ENCODE measurements at regions not wholly inside any gene's neighbourhood (a gene's known extent, or its start where the extent isn't known, plus 50 kb on each side); places are given as distances from the start of the nearest gene placed in this dataset.
A peak's percentile ranks its signal among the peaks of the same experiment; 100 is the strongest.

- H3K27ac ChIP-seq (ENCODE audit: low read depth in 1 of 2, low read length in 1 of 2): no peak overlapping the region
- WGBS, 2 donors: 68 to 75% methylated on average over 5 of the region's 5 CpGs
- no peak overlapping the region for H3K9ac ChIP-seq (ENCODE audit: insufficient read depth in 1 of 2, low read length in 2 of 2)
- peaks cover 0 to 5% (median 0%) of the 10 kb centered on the region in 5 donors for H3K4me1 ChIP-seq (ENCODE audit: control insufficient read depth in 5 of 5, insufficient read depth in 5 of 5, low read length in 5 of 5)
- no peaks in the 10 kb centered on the region for H3K9me3 ChIP-seq (ENCODE audit: control insufficient read depth in 4 of 4, insufficient read depth in 3 of 4, low read length in 3 of 4)
- DNase-seq (no peak), ATAC-seq (ENCODE audit: insufficient read depth, low FRiP score) (peak; percentile 55)
- no peaks in the 10 kb centered on the region for H3K36me3 ChIP-seq (ENCODE audit: control insufficient read depth in 4 of 4, insufficient read depth in 4 of 4, low read length in 4 of 4)
- H3K27me3 ChIP-seq (ENCODE audit: control insufficient read depth in 3 of 3, insufficient read depth in 3 of 3, low read length in 2 of 3): no peaks in the 10 kb centered on the region
- no peak overlapping the region for H3K4me3 ChIP-seq
- no peak for TF ChIP-seq CTCF (IDR thresholded peaks at IDR 0.05; ENCODE audit: control extremely low read depth, extremely low read depth)
Observed at GRCh38 chr2:190809139-190809764, 71.4 kb upstream of the GLS start.

- ATAC-seq (ENCODE audit: insufficient read depth, low FRiP score) (no peak), DNase-seq (no peak)
- Histone ChIP-seq H3K9ac (ENCODE audit: insufficient read depth in 1 of 2, low read length in 2 of 2) (no peak overlapping the region), H3K27ac (ENCODE audit: low read depth in 1 of 2, low read length in 1 of 2) (peak overlapping the region in 1 of 2 donors; percentile 80), H3K36me3 (ENCODE audit: control insufficient read depth in 4 of 4, insufficient read depth in 4 of 4, low read length in 4 of 4) (no peaks in the 10 kb centered on the region), H3K27me3 (ENCODE audit: control insufficient read depth in 3 of 3, insufficient read depth in 3 of 3, low read length in 2 of 3) (no peaks in the 10 kb centered on the region), H3K9me3 (ENCODE audit: control insufficient read depth in 4 of 4, insufficient read depth in 3 of 4, low read length in 3 of 4) (no peaks in the 10 kb centered on the region), H3K4me1 (ENCODE audit: control insufficient read depth in 5 of 5, insufficient read depth in 5 of 5, low read length in 5 of 5) (peaks cover 0 to 5% (median 0%) of the 10 kb centered on the region in 5 donors), H3K4me3 (no peak overlapping the region)
- 83% methylated on average over 4 of the region's 4 CpGs for WGBS, 2 donors
- no peak for TF ChIP-seq CTCF (IDR thresholded peaks at IDR 0.05; ENCODE audit: control extremely low read depth, extremely low read depth)
Observed at GRCh38 chr2:190809876-190810525, 70.6 kb upstream of the GLS start.

GRCh38 chr2:190810981-190811587 is 69.5 kb upstream of the GLS start:
- Histone ChIP-seq H3K4me3 (no peak overlapping the region), H3K27ac (ENCODE audit: low read depth in 1 of 2, low read length in 1 of 2) (peak overlapping the region in 1 of 2 donors; percentile 13), H3K9me3 (ENCODE audit: control insufficient read depth in 4 of 4, insufficient read depth in 3 of 4, low read length in 3 of 4) (no peaks in the 10 kb centered on the region), H3K36me3 (ENCODE audit: control insufficient read depth in 4 of 4, insufficient read depth in 4 of 4, low read length in 4 of 4) (no peaks in the 10 kb centered on the region), H3K27me3 (ENCODE audit: control insufficient read depth in 3 of 3, insufficient read depth in 3 of 3, low read length in 2 of 3) (no peaks in the 10 kb centered on the region), H3K4me1 (ENCODE audit: control insufficient read depth in 5 of 5, insufficient read depth in 5 of 5, low read length in 5 of 5) (peaks cover 0 to 5% (median 0%) of the 10 kb centered on the region in 5 donors), H3K9ac (ENCODE audit: insufficient read depth in 1 of 2, low read length in 2 of 2) (no peak overlapping the region)
- DNase-seq: no peak
- TF ChIP-seq CTCF (IDR thresholded peaks at IDR 0.05; ENCODE audit: control extremely low read depth, extremely low read depth): no peak
- no peak for ATAC-seq (ENCODE audit: insufficient read depth, low FRiP score)
- WGBS, 2 donors: 79 to 80% methylated on average over 5 of the region's 5 CpGs

Data from lung (tissue), 11 donors.